ENCODE measurements at regions not wholly inside any gene's neighbourhood (a gene's known extent, or its start where the extent isn't known, plus 50 kb on each side); places are given as distances from the start of the nearest gene placed in this dataset.

GRCh38 chr2:8310557-8311455 is 371.1 kb upstream of the ID2 start:
- no peak for DNase-seq (ENCODE audit: extremely low spot score)
- ChIA-PET CTCF (interaction anchor here (1.2 to 2.0 kb wide), 3 partner anchors 9 to 238 kb away, joined by 3 to 6 read pairs (median 3); no protein-coding TSS in a partner anchor), POLR2A (interaction anchor here (0.6 to 0.9 kb wide), 2 partner anchors 371 kb away, joined by 3 read pairs; partner anchors contain the start of gene ID2)
- TF ChIP-seq CTCF (IDR thresholded peaks at IDR 0.05; ENCODE audit: control extremely low read depth, extremely low read depth, low read depth, missing control alignments), result no peak

- ChIA-PET CTCF (interaction anchor here (1.4 to 1.5 kb wide), 2 partner anchors 9 to 78 kb away, joined by 3 to 5 read pairs; no protein-coding TSS in a partner anchor), POLR2A (interaction anchor here (0.9 to 1.5 kb wide), 3 partner anchors 11 to 370 kb away, joined by 3 to 5 read pairs (median 3); partner anchors contain the start of gene ID2)
- no peak for DNase-seq (ENCODE audit: extremely low spot score)
- no peak for TF ChIP-seq CTCF (IDR thresholded peaks at IDR 0.05; ENCODE audit: control extremely low read depth, extremely low read depth, low read depth, missing control alignments)
Measured at GRCh38 chr2:8312221-8312620, 369.6 kb upstream of the ID2 start.

- POLR2A ChIA-PET, result interaction anchor here (0.6 to 1.5 kb wide), 3 partner anchors 12 to 427 kb away, joined by 3 to 5 read pairs (median 3); partner anchors contain the start of gene ID2
- CTCF ChIA-PET, result interaction anchor here (0.9 to 2.4 kb wide), 6 partner anchors 8 to 79 kb away, joined by 3 to 10 read pairs (median 4); no protein-coding TSS in a partner anchor
- no peak for TF ChIP-seq CTCF (IDR thresholded peaks at IDR 0.05; ENCODE audit: control extremely low read depth, extremely low read depth, low read depth, missing control alignments)
- peak; percentile 76 for DNase-seq (ENCODE audit: extremely low spot score)
Measured at GRCh38 chr2:8312861-8313830, 368.7 kb upstream of the ID2 start.

GRCh38 chr2:8314063-8314462 is 367.8 kb upstream of the ID2 start:
- no peak for DNase-seq (ENCODE audit: extremely low spot score)
- no peak for TF ChIP-seq CTCF (IDR thresholded peaks at IDR 0.05; ENCODE audit: control extremely low read depth, extremely low read depth, low read depth, missing control alignments)
- CTCF ChIA-PET, result interaction anchor here (1.2 to 2.4 kb wide), 5 partner anchors 9 to 81 kb away, joined by 3 to 10 read pairs (median 4); no protein-coding TSS in a partner anchor
- POLR2A ChIA-PET, result no interaction called here

- TF ChIP-seq CTCF (IDR thresholded peaks at IDR 0.05; ENCODE audit: control extremely low read depth, extremely low read depth, low read depth, missing control alignments), result no peak
- DNase-seq (ENCODE audit: extremely low spot score), result no peak
- POLR2A ChIA-PET, result no interaction called here
- CTCF ChIA-PET, result interaction anchor here (1.0 to 1.7 kb wide), 6 partner anchors 11 to 83 kb away, joined by 3 to 4 read pairs (median 4); no protein-coding TSS in a partner anchor
Measured at GRCh38 chr2:8315531-8316165, 366.2 kb upstream of the ID2 start.
